ENCODE measurements at regions not wholly inside any gene's neighbourhood (a gene's known extent, or its start where the extent isn't known, plus 50 kb on each side); places are given as distances from the start of the nearest gene placed in this dataset.

- DNase-seq (ENCODE audit: low read depth) = no peak
- no peak overlapping the region for H3K4me3 ChIP-seq (replicated peaks; ENCODE audit: low read depth, low read length)
- no peak for TF ChIP-seq CTCF (IDR thresholded peaks at IDR 0.05; ENCODE audit: low read length, missing control alignments)
Observed at GRCh38 chr2:220876080-220876824, 695.9 kb downstream of the EPHA4 start.

GRCh38 chr2:220877491-220877890 lies 694.6 kb downstream of the EPHA4 start:
- no peak for TF ChIP-seq CTCF (IDR thresholded peaks at IDR 0.05; ENCODE audit: low read length, missing control alignments)
- no peak for DNase-seq (ENCODE audit: low read depth)
- no peak overlapping the region for H3K4me3 ChIP-seq (replicated peaks; ENCODE audit: low read depth, low read length)

GRCh38 chr2:220877897-220878296 lies 694.2 kb downstream of the EPHA4 start:
- TF ChIP-seq CTCF (IDR thresholded peaks at IDR 0.05; ENCODE audit: low read length, missing control alignments) = no peak
- H3K4me3 ChIP-seq (replicated peaks; ENCODE audit: low read depth, low read length) = no peak overlapping the region
- no peak for DNase-seq (ENCODE audit: low read depth)

- no peak for TF ChIP-seq CTCF (IDR thresholded peaks at IDR 0.05; ENCODE audit: low read length, missing control alignments)
- no peak for DNase-seq (ENCODE audit: low read depth)
Observed at GRCh38 chr2:220880623-220881596, 691.2 kb downstream of the EPHA4 start.

GRCh38 chr2:220882507-220882906 lies 689.6 kb downstream of the EPHA4 start:
- no peak overlapping the region for H3K4me3 ChIP-seq (replicated peaks; ENCODE audit: low read depth, low read length)
- no peak for DNase-seq (ENCODE audit: low read depth)
- TF ChIP-seq CTCF (IDR thresholded peaks at IDR 0.05; ENCODE audit: low read length, missing control alignments) = no peak

More at GRCh38 chr2:220880623-220881596, 691.2 kb downstream of the EPHA4 start:
- H3K4me3 ChIP-seq (replicated peaks; ENCODE audit: low read depth, low read length) = no peak overlapping the region

GRCh38 chr2:220885593-220885992 lies 686.5 kb downstream of the EPHA4 start:
- TF ChIP-seq CTCF (IDR thresholded peaks at IDR 0.05; ENCODE audit: low read length, missing control alignments) = no peak
- H3K4me3 ChIP-seq (replicated peaks; ENCODE audit: low read depth, low read length) = no peak overlapping the region
- no peak for DNase-seq (ENCODE audit: low read depth)
